ENCODE measurements at regions not wholly inside any gene's neighbourhood (a gene's known extent, or its start where the extent isn't known, plus 50 kb on each side); places are given as distances from the start of the nearest gene placed in this dataset.

DNA sequence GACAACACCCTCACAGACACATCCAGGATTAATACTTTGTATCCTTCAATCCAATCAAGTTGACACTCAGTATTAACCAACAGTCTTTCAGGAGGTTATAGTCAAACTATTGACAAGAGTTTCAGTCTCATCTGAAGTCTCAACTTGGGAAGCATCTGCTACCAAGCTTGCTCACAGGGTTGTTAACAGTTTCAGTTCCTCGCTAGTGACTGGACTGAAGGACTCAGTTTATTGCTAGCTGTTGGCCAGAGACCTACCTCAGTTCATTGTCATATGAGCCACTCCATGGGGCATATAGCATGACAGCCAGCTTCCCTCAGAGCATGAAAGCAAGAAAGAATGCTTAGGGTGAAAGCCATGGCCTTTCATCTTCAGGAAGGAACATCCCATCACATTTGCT is 228.6 kb downstream of the EPHA4 start:
- no peak for DNase-seq
- no peak overlapping the region for H3K27ac ChIP-seq
- no peaks in the 10 kb centered on the region for H3K27me3 ChIP-seq (replicated peaks in 1 of 7)
- H3K4me1 ChIP-seq: no peaks in the 10 kb centered on the region
- no peaks in the 10 kb centered on the region for H3K9me3 ChIP-seq
- WGBS, 5 donors: 68 to 100% (median 86%) methylated on average over 1 of the region's 1 CpG
- no peaks in the 10 kb centered on the region for H3K36me3 ChIP-seq
- H3K4me3 ChIP-seq: no peak overlapping the region
- no peak for TF ChIP-seq POLR2A (IDR thresholded peaks at IDR 0.05)
- TF ChIP-seq, protein P1, sequence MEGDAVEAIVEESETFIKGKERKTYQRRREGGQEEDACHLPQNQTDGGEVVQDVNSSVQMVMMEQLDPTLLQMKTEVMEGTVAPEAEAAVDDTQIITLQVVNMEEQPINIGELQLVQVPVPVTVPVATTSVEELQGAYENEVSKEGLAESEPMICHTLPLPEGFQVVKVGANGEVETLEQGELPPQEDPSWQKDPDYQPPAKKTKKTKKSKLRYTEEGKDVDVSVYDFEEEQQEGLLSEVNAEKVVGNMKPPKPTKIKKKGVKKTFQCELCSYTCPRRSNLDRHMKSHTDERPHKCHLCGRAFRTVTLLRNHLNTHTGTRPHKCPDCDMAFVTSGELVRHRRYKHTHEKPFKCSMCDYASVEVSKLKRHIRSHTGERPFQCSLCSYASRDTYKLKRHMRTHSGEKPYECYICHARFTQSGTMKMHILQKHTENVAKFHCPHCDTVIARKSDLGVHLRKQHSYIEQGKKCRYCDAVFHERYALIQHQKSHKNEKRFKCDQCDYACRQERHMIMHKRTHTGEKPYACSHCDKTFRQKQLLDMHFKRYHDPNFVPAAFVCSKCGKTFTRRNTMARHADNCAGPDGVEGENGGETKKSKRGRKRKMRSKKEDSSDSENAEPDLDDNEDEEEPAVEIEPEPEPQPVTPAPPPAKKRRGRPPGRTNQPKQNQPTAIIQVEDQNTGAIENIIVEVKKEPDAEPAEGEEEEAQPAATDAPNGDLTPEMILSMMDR (IDR thresholded peaks at IDR 0.05 in 8 of 11, conservative IDR thresholded peaks at IDR 0.05 in 3 of 11): no peak
- TF ChIP-seq POLR2AphosphoS5 (IDR thresholded peaks at IDR 0.05): no peak
- intact Hi-C loops (cut with DNase I; ENCODE audit: low total_unique reads): no loop called here

DNA sequence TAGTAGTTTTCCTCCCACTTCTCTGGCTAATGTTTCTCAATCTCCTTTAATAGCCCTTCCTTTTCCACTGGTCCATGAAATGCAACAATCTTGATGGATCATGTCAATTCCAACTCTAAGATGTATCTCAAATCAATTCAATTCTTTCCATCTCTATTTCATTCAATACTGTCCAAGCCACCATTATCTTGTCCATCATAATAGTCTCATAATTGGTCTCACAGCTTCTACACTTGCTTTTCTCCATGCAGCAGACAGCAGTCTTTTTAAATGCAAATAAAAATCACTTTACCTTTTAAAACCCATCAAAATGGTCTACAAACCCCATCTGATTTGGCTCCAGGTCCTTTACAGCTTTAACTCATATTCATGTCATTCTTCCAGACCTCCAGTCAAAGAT is 226.6 kb downstream of the EPHA4 start:
- Histone ChIP-seq H3K4me3 (no peak overlapping the region), H3K9me3 (no peaks in the 10 kb centered on the region), H3K4me1 (no peaks in the 10 kb centered on the region), H3K27ac (no peak overlapping the region), H3K36me3 (no peaks in the 10 kb centered on the region), H3K27me3 (replicated peaks in 1 of 7) (peaks cover 0 to 5% (median 0%) of the 10 kb centered on the region in 7 donors)
- intact Hi-C loops (cut with DNase I; ENCODE audit: low total_unique reads): no loop called here
- TF ChIP-seq POLR2A (IDR thresholded peaks at IDR 0.05): no peak
- TF ChIP-seq, protein P1 (IDR thresholded peaks at IDR 0.05 in 8 of 11, conservative IDR thresholded peaks at IDR 0.05 in 3 of 11): no peak
- TF ChIP-seq POLR2AphosphoS5 (IDR thresholded peaks at IDR 0.05): no peak
- no peak for DNase-seq

DNA sequence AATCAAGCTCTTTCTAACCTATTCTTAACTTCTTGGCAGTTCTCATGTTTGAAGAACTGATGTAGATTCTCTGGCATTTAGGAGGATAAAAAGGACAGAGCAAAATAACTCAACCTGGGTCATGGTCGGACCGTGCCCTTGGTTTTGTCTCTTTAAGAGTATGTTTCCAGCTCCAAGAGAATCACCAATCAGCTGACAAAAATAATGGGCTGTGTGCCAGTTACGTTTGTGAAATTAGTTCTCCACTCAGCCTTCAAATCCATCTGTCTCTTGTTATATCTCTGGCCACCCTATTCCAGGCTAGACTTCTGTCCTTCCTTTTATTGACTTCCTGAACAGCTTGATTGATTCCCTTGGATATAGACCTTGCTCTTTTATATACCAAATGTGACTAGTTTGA is 225.7 kb downstream of the EPHA4 start:
- WGBS, 5 donors: 52 to 75% (median 55%) methylated on average over 3 of the region's 3 CpGs
- intact Hi-C loops (cut with DNase I; ENCODE audit: low total_unique reads): no loop called here

DNA sequence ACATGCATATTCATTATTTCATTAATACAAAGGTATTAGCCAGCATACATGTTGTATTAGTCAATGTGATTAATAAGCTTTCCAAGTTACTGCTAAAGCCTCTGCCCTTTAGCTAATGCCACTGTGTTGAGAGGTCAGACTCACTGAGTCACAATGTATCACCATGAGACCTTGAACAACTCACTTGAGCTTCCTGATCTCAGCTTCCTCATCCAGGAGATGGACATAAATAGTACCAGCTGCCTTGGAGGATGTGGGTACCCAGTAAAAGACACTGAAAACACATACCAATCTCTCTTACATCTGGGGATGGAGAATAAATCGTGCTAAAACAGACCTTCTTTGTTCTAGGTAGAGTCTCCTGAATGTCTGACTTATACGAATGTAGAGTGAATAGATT is 224.6 kb downstream of the EPHA4 start:
- no peaks in the 10 kb centered on the region for H3K4me1 ChIP-seq
- no peak for DNase-seq
- H3K9me3 ChIP-seq: no peaks in the 10 kb centered on the region
- TF ChIP-seq, protein P1 (IDR thresholded peaks at IDR 0.05 in 8 of 11, conservative IDR thresholded peaks at IDR 0.05 in 3 of 11): no peak
- TF ChIP-seq POLR2AphosphoS5 (IDR thresholded peaks at IDR 0.05) (no peak), POLR2A (IDR thresholded peaks at IDR 0.05) (no peak)
- H3K27me3 ChIP-seq (replicated peaks in 1 of 7): peaks cover 0 to 5% (median 0%) of the 10 kb centered on the region in 7 donors
- no peaks in the 10 kb centered on the region for H3K36me3 ChIP-seq
- H3K27ac ChIP-seq: no peak overlapping the region
- intact Hi-C loops (cut with DNase I; ENCODE audit: low total_unique reads): no loop called here
- no peak overlapping the region for H3K4me3 ChIP-seq
- WGBS, 5 donors: 80 to 89% (median 84%) methylated on average over 2 of the region's 2 CpGs

More for the DNA sequence above, 225.7 kb downstream of the EPHA4 start:
- Histone ChIP-seq H3K9me3 (no peaks in the 10 kb centered on the region), H3K4me3 (no peak overlapping the region), H3K27ac (no peak overlapping the region), H3K27me3 (replicated peaks in 1 of 7) (peaks cover 0 to 5% (median 0%) of the 10 kb centered on the region in 7 donors), H3K36me3 (no peaks in the 10 kb centered on the region), H3K4me1 (no peaks in the 10 kb centered on the region)
- no peak for DNase-seq
- TF ChIP-seq, protein P1 (IDR thresholded peaks at IDR 0.05 in 8 of 11, conservative IDR thresholded peaks at IDR 0.05 in 3 of 11): no peak
